22Rv1 (cell line): ENCODE measurements at regions not wholly inside any gene's neighbourhood (a gene's known extent, or its start where the extent isn't known, plus 50 kb on each side); places are given as distances from the start of the nearest gene placed in this dataset.

Source experiments
- CTCF ChIP-seq: fragments of 450-650 bp; IDR thresholded peaks from 2 replicates; pipeline ENCODE4 v1.5.1; 2017; ENCODE audit warnings: mild to moderate bottlenecking
- ZFX ChIP-seq: fragments of 450-650 bp; IDR thresholded peaks from 2 replicates; pipeline ENCODE4 v1.6.1; 2017; ENCODE audit warnings: antibody characterized with exemption, borderline replicate concordance

GRCh38 chr12:3976351-3976938 is 103.2 kb upstream of the PARP11 start:
- TF ChIP-seq CTCF = no peak
- TF ChIP-seq ZFX = no peak
